Adrenal gland (tissue), 9 donors: ENCODE measurements at regions not wholly inside any gene's neighbourhood (a gene's known extent, or its start where the extent isn't known, plus 50 kb on each side); places are given as distances from the start of the nearest gene placed in this dataset.
A peak's percentile ranks its signal among the peaks of the same experiment; 100 is the strongest.

Source experiments
- DNase-seq, 7 donors: peaks; one replicate each; pipeline ENCODE4 v3.0.0-alpha.2; 2019 to 2020
- H3K27ac ChIP-seq, 5 donors: fragments of 200-600 bp; sonication (generic) in 4 of 5; 1 replicate in 3 of 5; 2 replicates in 2 of 5; pipeline versions ENCODE4 v1.5.1 to v1.8.0; 2016 to 2020; ENCODE audit warnings: mild to moderate bottlenecking in 1 of 5
- H3K27me3 ChIP-seq: fragments of 200-600 bp; 2 replicates; pipeline ENCODE4 v1.8.0; 2021
- H3K36me3 ChIP-seq, 2 donors: fragments of 200-600 bp; replicated peaks in 1 of 2; 1 replicate in 1 of 2; 2 replicates in 1 of 2; pipeline versions ENCODE4 v1.5.1 to v1.8.0; 2018 to 2022
- H3K4me1 ChIP-seq, 2 donors: fragments of 200-600 bp; replicated peaks in 1 of 2; 1 replicate in 1 of 2; 2 replicates in 1 of 2; pipeline versions ENCODE4 v1.5.1 to v1.8.0; 2018 to 2021
- H3K4me3 ChIP-seq, 4 donors: fragments of 200-600 bp; sonication (generic) in 3 of 4; one replicate each; pipeline ENCODE4 v1.5.1; 2016 to 2018
- H3K9me3 ChIP-seq, 3 donors: fragments of 200-600 bp; sonication (generic) in 1 of 3; replicated peaks in 1 of 3; 1 replicate in 2 of 3; 2 replicates in 1 of 3; pipeline versions ENCODE4 v1.5.1 to v1.8.0; 2016 to 2021
- POLR2A ChIP-seq, 2 donors: fragments of 450-650 bp; IDR thresholded peaks; one replicate each; pipeline ENCODE4 v1.6.1; 2017; ENCODE audit warnings: antibody characterized with exemption in 2 of 2, mild to moderate bottlenecking in 2 of 2, moderate library complexity in 1 of 2
- WGBS, 4 donors: extraction: QIAGEN DNeasy Blood & Tissue Kit in 2 of 4; methylation state at CpG; one replicate each; pipeline versions ENCODE4 v1.1.5 to v1.1.7; 2013 to 2017; 5-methylcytosine and 5-hydroxymethylcytosine counted together
- intact Hi-C, 2 donors: fragments of 100-400 bp; cut with DNase I; formaldehyde crosslinking; loops; one replicate each; pipeline versions ENCODE4 v1.14.1 to v1.15.0; 2022 to 2023
- TF ChIP-seq, protein P1 (sequence below), 6 experiments: fragments of 450-650 bp in 4 of 6; fragments of 200-600 bp in 2 of 6; sonication (generic) in 1 of 6; IDR thresholded peaks; 1 replicate in 5 of 6; 2 replicates in 1 of 6; pipeline versions ENCODE4 v1.5.1 to v1.8.0; 2016 to 2021; ENCODE audit warnings: antibody characterized with exemption in 6 of 6, mild to moderate bottlenecking in 2 of 6, moderate library complexity in 1 of 6
- donor health status: healthy with polysubstance abuse.
- donor health status: Bipolar disorder and iron deficiency.
- donor health status: DM: yes; HTN: yes; CAD: no.
- donor health status: DM: no; HTN: no; CAD: no.
- donor health status: DM: no; HTN: no; CAD: no.

GRCh38 chr3:20346369-20346768 lies 160.4 kb upstream of the SGO1 start:
- Histone ChIP-seq H3K9me3 (no peaks in the 10 kb centered on the region), H3K4me1 (no peaks in the 10 kb centered on the region), H3K4me3 (no peak overlapping the region), H3K27ac (no peak overlapping the region), H3K27me3 (peaks cover 3% of the 10 kb centered on the region), H3K36me3 (no peaks in the 10 kb centered on the region)
- TF ChIP-seq, protein P1, sequence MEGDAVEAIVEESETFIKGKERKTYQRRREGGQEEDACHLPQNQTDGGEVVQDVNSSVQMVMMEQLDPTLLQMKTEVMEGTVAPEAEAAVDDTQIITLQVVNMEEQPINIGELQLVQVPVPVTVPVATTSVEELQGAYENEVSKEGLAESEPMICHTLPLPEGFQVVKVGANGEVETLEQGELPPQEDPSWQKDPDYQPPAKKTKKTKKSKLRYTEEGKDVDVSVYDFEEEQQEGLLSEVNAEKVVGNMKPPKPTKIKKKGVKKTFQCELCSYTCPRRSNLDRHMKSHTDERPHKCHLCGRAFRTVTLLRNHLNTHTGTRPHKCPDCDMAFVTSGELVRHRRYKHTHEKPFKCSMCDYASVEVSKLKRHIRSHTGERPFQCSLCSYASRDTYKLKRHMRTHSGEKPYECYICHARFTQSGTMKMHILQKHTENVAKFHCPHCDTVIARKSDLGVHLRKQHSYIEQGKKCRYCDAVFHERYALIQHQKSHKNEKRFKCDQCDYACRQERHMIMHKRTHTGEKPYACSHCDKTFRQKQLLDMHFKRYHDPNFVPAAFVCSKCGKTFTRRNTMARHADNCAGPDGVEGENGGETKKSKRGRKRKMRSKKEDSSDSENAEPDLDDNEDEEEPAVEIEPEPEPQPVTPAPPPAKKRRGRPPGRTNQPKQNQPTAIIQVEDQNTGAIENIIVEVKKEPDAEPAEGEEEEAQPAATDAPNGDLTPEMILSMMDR (IDR thresholded peaks at IDR 0.05): no peak
- TF ChIP-seq POLR2A (IDR thresholded peaks at IDR 0.05): no peak
- no peak for DNase-seq
- intact Hi-C loops: no loop called here
- WGBS, 4 donors: 36 to 56% (median 47%) methylated on average over 1 of the region's 1 CpG

GRCh38 chr3:20344400-20344959 lies 158.5 kb upstream of the SGO1 start:
- no peaks in the 10 kb centered on the region for H3K4me1 ChIP-seq
- intact Hi-C loops: no loop called here
- DNase-seq: no peak
- TF ChIP-seq POLR2A (IDR thresholded peaks at IDR 0.05): no peak
- TF ChIP-seq, protein P1 (IDR thresholded peaks at IDR 0.05): no peak
- H3K27me3 ChIP-seq: peaks cover 3% of the 10 kb centered on the region
- H3K36me3 ChIP-seq: no peaks in the 10 kb centered on the region
- H3K9me3 ChIP-seq: no peaks in the 10 kb centered on the region
- H3K4me3 ChIP-seq: no peak overlapping the region
- H3K27ac ChIP-seq: no peak overlapping the region

GRCh38 chr3:20343790-20344189 lies 157.8 kb upstream of the SGO1 start:
- Histone ChIP-seq H3K4me1 (no peaks in the 10 kb centered on the region), H3K27me3 (peaks cover 3% of the 10 kb centered on the region), H3K4me3 (no peak overlapping the region), H3K36me3 (no peaks in the 10 kb centered on the region), H3K9me3 (no peaks in the 10 kb centered on the region), H3K27ac (no peak overlapping the region)
- WGBS, 4 donors: 80 to 89% (median 86%) methylated on average over 3 of the region's 3 CpGs
- intact Hi-C loops: no loop called here
- DNase-seq: no peak
- TF ChIP-seq, protein P1 (IDR thresholded peaks at IDR 0.05): no peak
- no peak for TF ChIP-seq POLR2A (IDR thresholded peaks at IDR 0.05)

GRCh38 chr3:20340324-20340928 lies 154.4 kb upstream of the SGO1 start:
- Histone ChIP-seq H3K36me3 (no peaks in the 10 kb centered on the region), H3K9me3 (no peaks in the 10 kb centered on the region), H3K27ac (no peak overlapping the region), H3K4me3 (no peak overlapping the region), H3K27me3 (no peaks in the 10 kb centered on the region), H3K4me1 (no peaks in the 10 kb centered on the region)
- 24 to 27% (median 27%) methylated on average over 6 of the region's 6 CpGs for WGBS, 4 donors
- peak; percentile 53 to 90 (median 69) for DNase-seq
- intact Hi-C loops: no loop called here
- no peak for TF ChIP-seq POLR2A (IDR thresholded peaks at IDR 0.05)
- TF ChIP-seq, protein P1 (IDR thresholded peaks at IDR 0.05): peak; percentile 79 to 85 (median 83)
